GM13976 (cell line): ENCODE measurements at regions not wholly inside any gene's neighbourhood (a gene's known extent, or its start where the extent isn't known, plus 50 kb on each side); places are given as distances from the start of the nearest gene placed in this dataset.

ENCODE experiments used
- DNase-seq: peaks from one replicate; pipeline ENCODE4 v3.0.0; 2012; ENCODE audit warnings: low spot score
- in situ Hi-C: fragments of 300-500 bp; cut with MboI; formaldehyde crosslinking; loops from one replicate; pipeline ENCODE4 v1.12.0; 2022; ENCODE audit warnings: low sequenced_read_pairs, mixed read lengths, inconsistent platforms; ENCODE audit not compliant: unreplicated experiment
- TF ChIP-seq, protein P1 (sequence below): IDR thresholded peaks from 2 replicates; pipeline ENCODE4 v1.5.1; 2012; ENCODE audit warnings: borderline replicate concordance, mild to moderate bottlenecking; ENCODE audit not compliant: insufficient read depth; ENCODE audit errors: extremely low read depth, missing control alignments, control extremely low read depth

DNA sequence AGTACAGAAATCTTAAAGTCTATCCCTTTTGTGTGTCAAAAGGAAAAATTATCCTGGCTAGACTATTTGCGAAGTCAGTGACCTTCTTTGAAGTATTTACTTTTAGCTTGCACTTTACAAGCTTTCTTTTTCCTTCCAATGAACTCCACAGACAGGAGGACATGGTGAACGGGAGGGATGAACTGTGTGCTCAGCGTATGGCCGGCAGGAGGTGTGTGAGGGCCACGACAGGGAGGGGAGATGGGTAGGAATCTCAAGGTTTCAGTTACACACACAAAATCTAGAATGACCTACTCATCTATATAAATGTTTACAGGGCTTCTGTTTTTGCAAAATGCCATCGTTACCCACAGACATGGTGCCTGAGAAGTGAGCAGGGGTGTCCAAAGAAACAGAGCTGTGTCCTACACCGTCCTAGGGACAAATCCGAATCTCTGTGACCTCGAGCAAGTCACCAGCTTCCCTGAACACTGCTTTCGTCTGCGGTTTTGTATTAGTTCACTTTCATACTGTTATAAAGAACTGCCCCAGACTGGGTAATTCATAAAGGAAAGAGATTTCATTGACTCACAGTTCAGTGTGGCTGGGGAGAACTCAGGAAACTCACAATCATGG, 537.2 kb downstream of the LIG4 start:
- DNase-seq = no peak
- TF ChIP-seq, protein P1, sequence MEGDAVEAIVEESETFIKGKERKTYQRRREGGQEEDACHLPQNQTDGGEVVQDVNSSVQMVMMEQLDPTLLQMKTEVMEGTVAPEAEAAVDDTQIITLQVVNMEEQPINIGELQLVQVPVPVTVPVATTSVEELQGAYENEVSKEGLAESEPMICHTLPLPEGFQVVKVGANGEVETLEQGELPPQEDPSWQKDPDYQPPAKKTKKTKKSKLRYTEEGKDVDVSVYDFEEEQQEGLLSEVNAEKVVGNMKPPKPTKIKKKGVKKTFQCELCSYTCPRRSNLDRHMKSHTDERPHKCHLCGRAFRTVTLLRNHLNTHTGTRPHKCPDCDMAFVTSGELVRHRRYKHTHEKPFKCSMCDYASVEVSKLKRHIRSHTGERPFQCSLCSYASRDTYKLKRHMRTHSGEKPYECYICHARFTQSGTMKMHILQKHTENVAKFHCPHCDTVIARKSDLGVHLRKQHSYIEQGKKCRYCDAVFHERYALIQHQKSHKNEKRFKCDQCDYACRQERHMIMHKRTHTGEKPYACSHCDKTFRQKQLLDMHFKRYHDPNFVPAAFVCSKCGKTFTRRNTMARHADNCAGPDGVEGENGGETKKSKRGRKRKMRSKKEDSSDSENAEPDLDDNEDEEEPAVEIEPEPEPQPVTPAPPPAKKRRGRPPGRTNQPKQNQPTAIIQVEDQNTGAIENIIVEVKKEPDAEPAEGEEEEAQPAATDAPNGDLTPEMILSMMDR = no peak
- in situ Hi-C loops = no loop called here

DNA sequence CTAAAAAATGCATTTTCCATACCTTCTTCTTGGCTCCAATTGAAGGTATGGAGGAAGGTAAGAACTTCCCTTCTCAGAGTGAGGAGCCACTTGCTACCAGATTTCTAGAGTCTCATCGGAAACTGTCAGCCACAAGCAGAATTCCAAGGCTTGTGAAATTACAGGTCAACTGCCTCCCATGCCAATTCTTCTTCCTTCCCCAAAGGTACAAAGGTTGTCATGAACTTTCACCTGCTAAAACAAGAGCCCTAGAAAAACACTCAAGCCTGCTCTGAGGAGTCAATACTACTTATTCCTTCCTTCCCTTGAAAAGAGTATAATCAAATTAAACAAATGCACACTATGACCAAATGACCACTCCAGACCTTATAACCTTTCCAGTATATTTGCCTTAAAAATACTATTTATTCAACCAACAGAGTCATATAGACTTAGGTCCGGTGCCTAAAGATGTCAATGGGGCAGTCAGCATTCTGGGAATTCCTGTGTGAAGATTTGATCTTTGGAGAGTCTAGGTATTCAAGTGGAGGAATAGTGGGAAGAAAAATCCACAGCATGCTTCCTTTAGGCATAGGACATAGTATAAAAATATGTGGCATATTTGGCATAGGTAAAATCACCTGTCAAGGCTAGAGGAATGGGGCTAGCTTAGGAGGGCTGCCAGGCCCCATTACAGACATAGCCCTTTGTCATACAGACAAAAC, 539.3 kb downstream of the LIG4 start:
- TF ChIP-seq, protein P1 = no peak
- in situ Hi-C loops = no loop called here
- no peak for DNase-seq

DNA sequence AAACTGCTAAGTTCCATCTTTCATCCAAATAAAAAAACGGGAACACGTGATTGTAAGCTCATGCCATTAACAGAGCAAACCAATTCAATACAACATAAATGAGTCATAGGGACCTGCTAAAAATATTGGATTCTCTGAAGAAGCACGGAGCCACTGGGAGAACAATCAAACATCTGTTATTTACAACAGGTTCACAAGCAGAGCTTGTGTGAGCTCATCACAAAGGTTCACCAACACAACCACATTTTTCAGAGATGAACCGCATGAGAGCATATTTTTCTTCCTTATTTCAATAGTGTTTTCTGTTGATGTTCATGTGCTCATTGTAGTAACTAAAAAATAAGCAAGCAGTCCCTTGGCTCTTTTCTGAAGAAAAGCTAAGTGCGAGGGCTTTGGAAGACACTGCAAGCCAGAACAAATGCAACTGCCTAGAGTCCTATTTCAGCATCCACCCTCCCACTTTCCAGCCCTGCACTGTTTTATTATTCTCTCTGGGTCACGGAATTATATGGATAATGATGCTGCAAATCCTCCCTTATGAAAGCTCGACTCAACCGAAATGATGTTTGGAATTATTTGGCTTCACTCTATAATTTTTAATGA, 545.8 kb downstream of the LIG4 start:
- TF ChIP-seq, protein P1 = no peak
- in situ Hi-C loops = loop anchor here (25.0 kb wide), 1 partner anchor 432 kb away; no protein-coding TSS in a partner anchor
- no peak for DNase-seq

DNA sequence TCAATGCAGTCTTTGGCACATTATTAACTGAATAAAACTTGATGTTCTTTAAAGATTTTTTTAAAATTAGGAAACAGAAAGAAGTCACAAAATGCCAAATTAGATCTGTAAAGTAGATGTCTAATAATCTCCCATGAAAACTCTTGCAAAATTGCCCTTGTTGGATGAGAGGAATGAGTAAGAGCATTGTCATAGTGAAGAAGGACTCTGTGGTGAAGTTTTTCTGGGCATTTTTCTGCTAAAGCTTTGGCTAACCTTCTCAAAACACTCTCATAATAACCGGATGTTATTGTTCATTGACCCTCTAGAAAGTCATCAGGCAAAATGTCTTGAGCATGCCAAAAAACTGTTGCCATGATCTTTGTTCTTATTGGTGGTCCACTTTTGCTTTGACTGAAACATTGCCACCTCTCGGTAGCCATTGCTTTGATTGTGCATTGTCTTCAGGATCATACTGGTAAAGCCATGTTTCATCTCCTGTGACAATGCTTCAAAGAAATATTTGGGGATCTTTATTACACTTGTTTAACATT, 549.3 kb downstream of the LIG4 start:
- in situ Hi-C loops = loop anchor here (25.0 kb wide), 1 partner anchor 429 kb away; no protein-coding TSS in a partner anchor

DNA sequence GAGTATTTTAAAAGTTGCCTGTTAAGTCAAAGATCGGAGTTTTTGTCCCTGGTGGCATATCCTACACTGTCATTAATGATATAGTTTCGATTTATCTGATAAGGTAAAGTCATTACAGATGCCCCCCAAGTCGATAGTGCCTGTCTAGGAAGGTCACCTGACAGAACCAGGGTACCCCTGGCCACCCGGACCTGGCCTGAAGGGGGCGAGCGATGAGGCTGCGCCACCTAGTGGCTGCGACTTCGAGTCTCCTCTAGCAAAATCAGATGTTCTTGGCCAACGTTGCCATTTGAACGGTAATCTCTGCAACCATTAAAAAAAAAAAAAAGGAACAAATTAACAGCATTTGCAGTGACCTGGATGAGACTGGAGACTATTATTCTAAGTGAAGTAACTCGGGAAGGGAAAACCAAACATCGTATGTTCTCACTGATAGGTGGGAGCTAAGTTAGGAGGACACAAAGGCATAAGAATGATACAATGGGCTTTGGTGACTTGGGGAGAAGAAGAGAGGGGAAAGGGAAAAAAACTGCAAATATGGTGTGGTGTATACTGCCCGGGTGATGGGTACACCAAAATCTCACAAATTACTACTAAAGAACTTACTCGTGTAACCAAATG, 565.1 kb downstream of the LIG4 start:
- in situ Hi-C loops = loop anchor here (25.0 kb wide), 1 partner anchor 413 kb away; no protein-coding TSS in a partner anchor
- TF ChIP-seq, protein P1 = peak; percentile 90
- DNase-seq = peak; percentile 12

More for the DNA sequence above, 549.3 kb downstream of the LIG4 start:
- TF ChIP-seq, protein P1 = no peak
- no peak for DNase-seq

DNA sequence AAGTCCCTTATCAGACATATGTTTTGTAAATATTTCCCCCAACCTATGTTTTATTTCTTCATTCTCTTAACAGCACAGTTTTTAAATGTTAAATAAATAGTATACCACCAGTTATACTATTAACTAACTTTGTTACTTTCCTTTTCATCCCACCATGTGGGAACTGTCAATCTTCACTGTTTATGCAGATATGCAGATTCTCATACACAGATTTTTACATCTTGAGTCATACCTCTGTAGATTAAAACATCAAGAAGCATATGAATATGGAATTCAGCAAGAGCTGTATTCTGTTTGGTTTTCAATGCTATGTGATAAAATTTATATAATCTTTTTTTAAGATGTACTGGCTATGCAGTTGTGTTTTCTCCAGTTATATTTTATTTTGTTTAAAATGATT, 566.3 kb downstream of the LIG4 start:
- in situ Hi-C loops = no loop called here
- DNase-seq = no peak
- TF ChIP-seq, protein P1 = no peak
